ENCODE measurements at regions not wholly inside any gene's neighbourhood (a gene's known extent, or its start where the extent isn't known, plus 50 kb on each side); places are given as distances from the start of the nearest gene placed in this dataset.

- TF ChIP-seq CTCF (optimal IDR thresholded peaks at IDR 0.05 in 1 of 3, IDR thresholded peaks at IDR 0.05 in 1 of 3, conservative IDR thresholded peaks at IDR 0.05 in 1 of 3; ENCODE audit: extremely low read depth in 1 of 3, insufficient read depth in 2 of 3, low read length in 3 of 3) (no peak), EZH2 (IDR thresholded peaks at IDR 0.05; ENCODE audit: low read length) (no peak)
Observed at GRCh38 chr21:27649762-27650161, 682.9 kb upstream of the ADAMTS5 start.
